ENCODE measurements at regions not wholly inside any gene's neighbourhood (a gene's known extent, or its start where the extent isn't known, plus 50 kb on each side); places are given as distances from the start of the nearest gene placed in this dataset.

GRCh38 chr20:58600756-58601155 is 50.3 kb upstream of the STX16 start:
- no peak for DNase-seq (ENCODE audit: low read depth)

- no peak for DNase-seq (ENCODE audit: low read depth)
These were observed 51.1 kb upstream of the STX16 start for GRCh38 chr20:58599966-58600365.

GRCh38 chr20:58598211-58599015 is 52.7 kb upstream of the STX16 start:
- DNase-seq (ENCODE audit: low read depth): no peak

GRCh38 chr20:58597249-58597891 is 53.7 kb upstream of the STX16 start:
- DNase-seq (ENCODE audit: low read depth): no peak

- no peak for DNase-seq (ENCODE audit: low read depth)
These were observed 54.3 kb upstream of the STX16 start for GRCh38 chr20:58596750-58597248.

- DNase-seq (ENCODE audit: low read depth): no peak
These were observed 54.8 kb upstream of the STX16 start for GRCh38 chr20:58596244-58596643.

- no peak for DNase-seq (ENCODE audit: low read depth)
These were observed 55.9 kb upstream of the STX16 start for GRCh38 chr20:58595167-58595566.

GRCh38 chr20:58593880-58594638 is 57.0 kb upstream of the STX16 start:
- no peak for DNase-seq (ENCODE audit: low read depth)

- no peak for DNase-seq (ENCODE audit: low read depth)
These were observed 58.9 kb upstream of the STX16 start for GRCh38 chr20:58592076-58592695.

GRCh38 chr20:58590679-58591473 is 60.2 kb upstream of the STX16 start:
- no peak for DNase-seq (ENCODE audit: low read depth)

- no peak for DNase-seq (ENCODE audit: low read depth)
These were observed 63.6 kb upstream of the STX16 start for GRCh38 chr20:58587467-58587866.

GRCh38 chr20:58586565-58587093 is 64.5 kb upstream of the STX16 start:
- no peak for DNase-seq (ENCODE audit: low read depth)

- no peak for DNase-seq (ENCODE audit: low read depth)
These were observed 65.1 kb upstream of the STX16 start for GRCh38 chr20:58585753-58586540.

- DNase-seq (ENCODE audit: low read depth): no peak
These were observed 66.0 kb upstream of the STX16 start for GRCh38 chr20:58584881-58585752.

GRCh38 chr20:58584051-58584824 is 66.8 kb upstream of the STX16 start:
- no peak for DNase-seq (ENCODE audit: low read depth)

- no peak for DNase-seq (ENCODE audit: low read depth)
These were observed 67.5 kb upstream of the STX16 start for GRCh38 chr20:58583586-58583985.

GRCh38 chr20:58583176-58583575 is 67.9 kb upstream of the STX16 start:
- no peak for DNase-seq (ENCODE audit: low read depth)

GRCh38 chr20:58580474-58580835 is 65.3 kb upstream of the APCDD1L start:
- no peak for DNase-seq (ENCODE audit: low read depth)
